ENCODE measurements at regions not wholly inside any gene's neighbourhood (a gene's known extent, or its start where the extent isn't known, plus 50 kb on each side); places are given as distances from the start of the nearest gene placed in this dataset.

- no peak for TF ChIP-seq POLR2A (IDR thresholded peaks at IDR 0.05)
- TF ChIP-seq CTCF (IDR thresholded peaks at IDR 0.05), result no peak
- TF ChIP-seq EP300 (IDR thresholded peaks at IDR 0.05; ENCODE audit: low read depth), result no peak
- TF ChIP-seq POLR2AphosphoS5 (IDR thresholded peaks at IDR 0.05), result no peak
Measured at GRCh38 chr13:75151081-75151643, 330.8 kb downstream of the TBC1D4 start.
